G401 (cell line): ENCODE measurements at regions not wholly inside any gene's neighbourhood (a gene's known extent, or its start where the extent isn't known, plus 50 kb on each side); places are given as distances from the start of the nearest gene placed in this dataset.

Source experiments
- DNase-seq: peaks from one replicate; pipeline ENCODE4 v3.0.0-alpha.2; 2015; ENCODE audit warnings: low spot score
- in situ Hi-C: cut with HindIII; loops from 2 replicates; pipeline ENCODE4 v1.10.0; 2016; ENCODE audit warnings: low sequenced_read_pairs, mixed read lengths

- in situ Hi-C loops: no loop called here
- no peak for DNase-seq
These were observed 804.9 kb downstream of the SUCLG1 start for GRCh38 chr2:83654091-83654611.

- in situ Hi-C loops: no loop called here
These were observed 808.2 kb downstream of the SUCLG1 start for GRCh38 chr2:83650898-83651297.

GRCh38 chr2:83650161-83650560 is 808.9 kb downstream of the SUCLG1 start:
- in situ Hi-C loops: no loop called here
- no peak for DNase-seq

More at GRCh38 chr2:83650898-83651297, 808.2 kb downstream of the SUCLG1 start:
- no peak for DNase-seq

GRCh38 chr2:83640506-83640905 is 818.6 kb downstream of the SUCLG1 start:
- no peak for DNase-seq
- in situ Hi-C loops: no loop called here

GRCh38 chr2:83633423-83633822 is 825.7 kb downstream of the SUCLG1 start:
- in situ Hi-C loops: no loop called here
- no peak for DNase-seq

- in situ Hi-C loops: no loop called here
- DNase-seq: no peak
These were observed 828.7 kb downstream of the SUCLG1 start for GRCh38 chr2:83630351-83630750.

- no peak for DNase-seq
- in situ Hi-C loops: no loop called here
These were observed 843.6 kb downstream of the SUCLG1 start for GRCh38 chr2:83615511-83615910.

- no peak for DNase-seq
- in situ Hi-C loops: no loop called here
These were observed 845.9 kb downstream of the SUCLG1 start for GRCh38 chr2:83613178-83613577.

- in situ Hi-C loops: no loop called here
- DNase-seq: no peak
These were observed 856.3 kb downstream of the SUCLG1 start for GRCh38 chr2:83602753-83603152.

- in situ Hi-C loops: no loop called here
- no peak for DNase-seq
These were observed 862.3 kb downstream of the SUCLG1 start for GRCh38 chr2:83596592-83597282.

- DNase-seq: no peak
- in situ Hi-C loops: no loop called here
These were observed 863.2 kb downstream of the SUCLG1 start for GRCh38 chr2:83595926-83596325.

GRCh38 chr2:83595121-83595690 is 863.9 kb downstream of the SUCLG1 start:
- DNase-seq: no peak
- in situ Hi-C loops: no loop called here

GRCh38 chr2:83594241-83595120 is 864.6 kb downstream of the SUCLG1 start:
- in situ Hi-C loops: no loop called here
- DNase-seq: no peak

- in situ Hi-C loops: no loop called here
- DNase-seq: no peak
These were observed 871.8 kb downstream of the SUCLG1 start for GRCh38 chr2:83587309-83587708.

- no peak for DNase-seq
- in situ Hi-C loops: no loop called here
These were observed 873.8 kb downstream of the SUCLG1 start for GRCh38 chr2:83585250-83585649.

GRCh38 chr2:83584672-83585071 is 874.4 kb downstream of the SUCLG1 start:
- DNase-seq: no peak
- in situ Hi-C loops: no loop called here

- in situ Hi-C loops: no loop called here
- DNase-seq: no peak
These were observed 876.5 kb downstream of the SUCLG1 start for GRCh38 chr2:83582589-83582988.

- in situ Hi-C loops: no loop called here
- no peak for DNase-seq
These were observed 879.6 kb downstream of the SUCLG1 start for GRCh38 chr2:83579507-83579906.

GRCh38 chr2:83578405-83578804 is 880.7 kb downstream of the SUCLG1 start:
- in situ Hi-C loops: no loop called here
- no peak for DNase-seq

GRCh38 chr2:83574614-83575013 is 884.5 kb downstream of the SUCLG1 start:
- DNase-seq: no peak
- in situ Hi-C loops: no loop called here
